Uterus (tissue), 3 donors: ENCODE measurements at regions not wholly inside any gene's neighbourhood (a gene's known extent, or its start where the extent isn't known, plus 50 kb on each side); places are given as distances from the start of the nearest gene placed in this dataset.
A peak's percentile ranks its signal among the peaks of the same experiment; 100 is the strongest.
"Not testable (repeated sequence)": the region's sequence is repeated elsewhere in the genome, so short reads cannot be mapped to it uniquely, and the experiment has no call there.

Experiments used
- DNase-seq, 2 donors: peaks; one replicate each; pipeline ENCODE4 v3.0.0-alpha.2; 2019 to 2020
- H3K27ac ChIP-seq, 2 donors: fragments of 200-600 bp; sonication (generic); 1 replicate in 1 of 2; 2 replicates in 1 of 2; pipeline ENCODE4 v1.5.1; 2016 to 2018
- H3K27me3 ChIP-seq, 2 donors: fragments of 200-600 bp; sonication (generic); one replicate each; pipeline ENCODE4 v1.5.1; 2018 to 2019; ENCODE audit warnings: control low read depth in 1 of 2
- H3K36me3 ChIP-seq, 2 donors: fragments of 200-600 bp; sonication (generic); one replicate each; pipeline ENCODE4 v1.5.1; 2019; ENCODE audit warnings: control low read depth in 1 of 2
- H3K4me1 ChIP-seq, 2 donors: fragments of 200-600 bp; sonication (generic); one replicate each; pipeline ENCODE4 v1.5.1; 2018 to 2019; ENCODE audit warnings: control low read depth in 1 of 2
- H3K4me3 ChIP-seq, 2 donors: fragments of 200-600 bp; sonication (generic); 1 replicate in 1 of 2; 2 replicates in 1 of 2; pipeline ENCODE4 v1.5.1; 2018 to 2019; ENCODE audit warnings: mild to moderate bottlenecking in 1 of 2
- H3K9me3 ChIP-seq, 2 donors: fragments of 200-600 bp; sonication (generic); one replicate each; pipeline ENCODE4 v1.5.1; 2019; ENCODE audit warnings: control low read depth in 1 of 2
- POLR2A ChIP-seq, 2 donors: fragments of 450-650 bp; IDR thresholded peaks; one replicate each; pipeline ENCODE4 v1.6.1; 2016; ENCODE audit warnings: antibody characterized with exemption in 2 of 2, mild to moderate bottlenecking in 1 of 2, moderate library complexity in 1 of 2
- intact Hi-C: fragments of 100-400 bp; cut with DNase I; formaldehyde crosslinking; loops from one replicate; pipeline ENCODE4 v1.15.1; 2023; ENCODE audit warnings: low total_unique reads
- TF ChIP-seq, protein P1 (sequence below), 4 experiments: fragments of 200-600 bp in 2 of 4; fragments of 450-650 bp in 2 of 4; sonication (generic) in 2 of 4; IDR thresholded peaks; one replicate each; pipeline ENCODE4 v1.5.1; 2016 to 2019; ENCODE audit warnings: antibody characterized with exemption in 4 of 4, mild to moderate bottlenecking in 2 of 4, moderate library complexity in 1 of 4
- donor health status: DM: yes; HTN: yes; CAD: no.

GRCh38 chr15:20356444-20356910 is 185.1 kb downstream of the GOLGA6L6 start:
- no peaks in the 10 kb centered on the region for H3K4me1 ChIP-seq
- no peaks in the 10 kb centered on the region for H3K36me3 ChIP-seq
- intact Hi-C loops, result no loop called here
- H3K27me3 ChIP-seq, result no peaks in the 10 kb centered on the region
- H3K4me3 ChIP-seq, result no peak overlapping the region
- TF ChIP-seq, protein P1, sequence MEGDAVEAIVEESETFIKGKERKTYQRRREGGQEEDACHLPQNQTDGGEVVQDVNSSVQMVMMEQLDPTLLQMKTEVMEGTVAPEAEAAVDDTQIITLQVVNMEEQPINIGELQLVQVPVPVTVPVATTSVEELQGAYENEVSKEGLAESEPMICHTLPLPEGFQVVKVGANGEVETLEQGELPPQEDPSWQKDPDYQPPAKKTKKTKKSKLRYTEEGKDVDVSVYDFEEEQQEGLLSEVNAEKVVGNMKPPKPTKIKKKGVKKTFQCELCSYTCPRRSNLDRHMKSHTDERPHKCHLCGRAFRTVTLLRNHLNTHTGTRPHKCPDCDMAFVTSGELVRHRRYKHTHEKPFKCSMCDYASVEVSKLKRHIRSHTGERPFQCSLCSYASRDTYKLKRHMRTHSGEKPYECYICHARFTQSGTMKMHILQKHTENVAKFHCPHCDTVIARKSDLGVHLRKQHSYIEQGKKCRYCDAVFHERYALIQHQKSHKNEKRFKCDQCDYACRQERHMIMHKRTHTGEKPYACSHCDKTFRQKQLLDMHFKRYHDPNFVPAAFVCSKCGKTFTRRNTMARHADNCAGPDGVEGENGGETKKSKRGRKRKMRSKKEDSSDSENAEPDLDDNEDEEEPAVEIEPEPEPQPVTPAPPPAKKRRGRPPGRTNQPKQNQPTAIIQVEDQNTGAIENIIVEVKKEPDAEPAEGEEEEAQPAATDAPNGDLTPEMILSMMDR (IDR thresholded peaks at IDR 0.05), result peak; percentile 15 to 68 (median 52)
- no peak for TF ChIP-seq POLR2A (IDR thresholded peaks at IDR 0.05)
- peak; percentile 15 to 37 for DNase-seq
- no peak overlapping the region for H3K27ac ChIP-seq
- H3K9me3 ChIP-seq, result no peaks in the 10 kb centered on the region

DNA sequence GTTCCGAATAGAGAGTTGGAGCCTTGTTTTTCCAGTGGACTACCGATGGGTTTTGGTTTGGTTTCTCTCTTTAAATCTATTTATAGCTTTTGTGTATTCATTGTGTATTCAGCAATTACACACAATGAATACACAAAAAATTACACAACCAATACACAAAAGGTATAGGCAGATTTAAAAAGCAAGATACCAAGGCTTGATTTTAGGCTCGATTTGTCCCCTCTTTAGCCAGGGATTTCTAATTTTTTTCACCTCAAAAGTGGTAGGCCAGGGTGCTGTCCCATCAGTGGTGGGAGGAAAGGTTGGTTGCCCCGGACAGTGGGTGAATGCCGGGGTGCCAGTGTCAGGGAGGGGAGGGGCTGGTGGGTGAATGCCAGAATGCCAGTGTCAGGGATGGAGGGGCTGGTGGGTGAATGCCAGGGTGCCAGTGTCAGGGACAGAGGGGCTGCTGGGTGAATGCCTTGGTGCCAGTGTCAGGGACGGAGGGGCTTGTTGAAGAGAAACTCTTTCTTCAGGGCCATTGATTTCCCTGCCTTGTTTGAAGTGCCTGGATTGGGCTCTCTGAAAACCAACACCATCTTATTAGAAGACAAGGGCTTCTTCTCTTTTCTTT is 186.2 kb downstream of the GOLGA6L6 start:
- H3K4me1 ChIP-seq, result no peaks in the 10 kb centered on the region
- H3K27ac ChIP-seq, result no peak overlapping the region
- H3K4me3 ChIP-seq, result no peak overlapping the region
- TF ChIP-seq, protein P1 (IDR thresholded peaks at IDR 0.05), result no peak
- no peak for TF ChIP-seq POLR2A (IDR thresholded peaks at IDR 0.05)
- no peaks in the 10 kb centered on the region for H3K9me3 ChIP-seq
- intact Hi-C loops, result no loop called here
- H3K36me3 ChIP-seq, result no peaks in the 10 kb centered on the region
- no peaks in the 10 kb centered on the region for H3K27me3 ChIP-seq
- peak in 1 of 2 donors; percentile 11 for DNase-seq

- intact Hi-C loops, H3K27ac ChIP-seq, H3K4me3 ChIP-seq, H3K27me3 ChIP-seq, H3K4me1 ChIP-seq, H3K36me3 ChIP-seq, H3K9me3 ChIP-seq, DNase-seq: not testable (repeated sequence)
These were observed 186.7 kb downstream of the GOLGA6L6 start for GRCh38 chr15:20354884-20355223.

- H3K9me3 ChIP-seq, result no peaks in the 10 kb centered on the region
- no peak for TF ChIP-seq POLR2A (IDR thresholded peaks at IDR 0.05)
- TF ChIP-seq, protein P1 (IDR thresholded peaks at IDR 0.05), result no peak
- no peak overlapping the region for H3K4me3 ChIP-seq
- intact Hi-C loops, result no loop called here
- no peaks in the 10 kb centered on the region for H3K27me3 ChIP-seq
- no peak overlapping the region for H3K27ac ChIP-seq
- no peaks in the 10 kb centered on the region for H3K36me3 ChIP-seq
- H3K4me1 ChIP-seq, result no peaks in the 10 kb centered on the region
- no peak for DNase-seq
These were observed 187.4 kb downstream of the GOLGA6L6 start for GRCh38 chr15:20353966-20354883.

- Histone ChIP-seq H3K27me3 (no peaks in the 10 kb centered on the region), H3K36me3 (no peaks in the 10 kb centered on the region), H3K4me3 (no peak overlapping the region), H3K4me1 (no peaks in the 10 kb centered on the region), H3K9me3 (no peaks in the 10 kb centered on the region), H3K27ac (no peak overlapping the region)
- DNase-seq, result peak in 1 of 2 donors; percentile 10
- intact Hi-C loops, result no loop called here
- TF ChIP-seq POLR2A (IDR thresholded peaks at IDR 0.05), result no peak
- TF ChIP-seq, protein P1 (IDR thresholded peaks at IDR 0.05), result no peak
These were observed 189.1 kb downstream of the GOLGA6L6 start for GRCh38 chr15:20352241-20353200.
